ENCODE measurements at regions not wholly inside any gene's neighbourhood (a gene's known extent, or its start where the extent isn't known, plus 50 kb on each side); places are given as distances from the start of the nearest gene placed in this dataset.

- Histone ChIP-seq H3T11ph (ENCODE audit: low read length) (no peak overlapping the region), H3K23me2 (ENCODE audit: insufficient read length, low read depth, low read length, poor library complexity, severe bottlenecking) (no peaks in the 10 kb centered on the region), H2BK12ac (ENCODE audit: insufficient read length, low read depth, low read length) (no peak overlapping the region), H2BK5ac (ENCODE audit: insufficient read length, low read length) (no peak overlapping the region), H3K4me2 (ENCODE audit: insufficient read depth, insufficient read length, low read length) (no peak overlapping the region), H3K9me3 (ENCODE audit: control insufficient read depth, low read depth, low read length) (no peaks in the 10 kb centered on the region), H2BK15ac (ENCODE audit: low read depth, low read length) (no peak overlapping the region), H3K9ac (ENCODE audit: extremely low read depth, insufficient read length, low read length) (no peak overlapping the region), H3K4ac (ENCODE audit: low read depth, low read length) (no peak overlapping the region), H3K14ac (ENCODE audit: insufficient read depth, low read length) (no peak overlapping the region), H3K18ac (ENCODE audit: insufficient read length, low read depth, low read length) (no peak overlapping the region), H2BK20ac (ENCODE audit: low read depth, low read length, poor library complexity, severe bottlenecking) (no peak overlapping the region), H3K27me3 (ENCODE audit: insufficient read depth, low read length) (no peaks in the 10 kb centered on the region), H4K91ac (ENCODE audit: insufficient read length, low read depth, low read length) (no peak overlapping the region), H4K5ac (ENCODE audit: insufficient read length, low read depth, low read length) (no peak overlapping the region), H2BK120ac (ENCODE audit: low read depth, low read length, poor library complexity, severe bottlenecking) (no peak overlapping the region), H4K20me1 (ENCODE audit: control insufficient read depth, insufficient read depth, insufficient read length) (no peaks in the 10 kb centered on the region), H3K23ac (ENCODE audit: insufficient read length, low read depth, low read length) (no peak overlapping the region), H2AK5ac (ENCODE audit: insufficient read length, low read length) (no peak overlapping the region), H4K8ac (replicated peaks; ENCODE audit: insufficient read length, low read depth, low read length) (no peak overlapping the region), H3K4me1 (ENCODE audit: insufficient read depth, low read length) (peaks cover 5% of the 10 kb centered on the region; the same call in 1 of the 2 replicates), H3K79me2 (ENCODE audit: insufficient read depth, low read length) (no peaks in the 10 kb centered on the region), H3K27ac (ENCODE audit: insufficient read length, low read depth, low read length) (no peak overlapping the region), H2AFZ (ENCODE audit: low read length) (no peak overlapping the region), H3K79me1 (ENCODE audit: insufficient read depth, low read depth, low read length, poor library complexity, severe bottlenecking) (no peaks in the 10 kb centered on the region), H3K56ac (ENCODE audit: insufficient read length, low read depth, low read length) (no peak overlapping the region)
- Mint-ChIP-seq H3K27ac (no peak overlapping the region), H3K4me1 (peaks cover 21 to 31% of the 10 kb centered on the region in 2 experiments), H3K27me3 (ENCODE audit: low read depth) (no peaks in the 10 kb centered on the region), H3K36me3 (ENCODE audit: insufficient read depth in 1 of 3, low read depth in 3 of 3) (peaks cover 0 to 4% (median under 1%) of the 10 kb centered on the region in 3 experiments; a peak in 2 of 7 replicates), H3K4me3 (no peak overlapping the region; a peak in 1 of 5 replicates), H3K9me3 (no peaks in the 10 kb centered on the region)
- DNase-seq, result no peak
- WGBS (ENCODE audit: extremely low coverage, insufficient read length, low lambda C conversion rate), result no CpG with 5 or more reads among the region's 12 CpGs
- no peak for TF ChIP-seq CTCF (conservative IDR thresholded peaks at IDR 0.05)
Observed at GRCh38 chr3:72368331-72368975, 479.8 kb downstream of the SHQ1 start.

All from H9 (cell line).